Body of pancreas (tissue), 4 donors: ENCODE measurements at regions not wholly inside any gene's neighbourhood (a gene's known extent, or its start where the extent isn't known, plus 50 kb on each side); places are given as distances from the start of the nearest gene placed in this dataset.

Source experiments
- ATAC-seq: fragments of 150-250 bp; one replicate; pipeline ENCODE4 v1.9.1; 2016
- DNase-seq, 4 donors: peaks; one replicate each; pipeline ENCODE4 v3.0.0-alpha.2; 2019
- H3K27ac ChIP-seq, 4 donors: fragments of 200-600 bp; sonication (generic); 1 replicate in 3 of 4; 2 replicates in 1 of 4; pipeline versions ENCODE4 v1.5.1 to v1.6.1; 2016 to 2019; ENCODE audit warnings: mild to moderate bottlenecking in 1 of 4, mixed read lengths in 1 of 4, moderate library complexity in 1 of 4
- H3K27me3 ChIP-seq, 2 donors: fragments of 200-600 bp; sonication (generic); one replicate each; pipeline ENCODE4 v1.6.0; 2016; ENCODE audit warnings: mild to moderate bottlenecking in 1 of 2
- H3K36me3 ChIP-seq, 2 donors: fragments of 200-600 bp; sonication (generic); replicated peaks in 1 of 2; 2 replicates each; pipeline ENCODE4 v1.5.1; 2016; ENCODE audit warnings: low read depth in 2 of 2; ENCODE audit not compliant: insufficient read depth in 1 of 2
- H3K4me1 ChIP-seq: fragments of 200-600 bp; sonication (generic); one replicate; pipeline ENCODE4 v1.6.0; 2016
- H3K4me3 ChIP-seq, 2 donors: fragments of 200-600 bp; sonication (generic); 1 replicate in 1 of 2; 2 replicates in 1 of 2; pipeline ENCODE4 v1.5.1; 2016 to 2019
- H3K9me3 ChIP-seq, 3 donors: fragments of 200-600 bp; sonication (generic); 1 replicate in 2 of 3; 2 replicates in 1 of 3; pipeline ENCODE4 v1.5.1; 2016
- CTCF ChIP-seq, 7 experiments: fragments of 450-650 bp in 4 of 7; fragments of 200-600 bp in 3 of 7; sonication (generic) in 3 of 7; IDR thresholded peaks; one replicate each; pipeline ENCODE4 v1.5.1; 2016 to 2019; ENCODE audit warnings: antibody characterized with exemption in 7 of 7
- POLR2A ChIP-seq, 3 donors: fragments of 450-650 bp; IDR thresholded peaks; one replicate each; pipeline ENCODE4 v1.6.1; 2016; ENCODE audit warnings: antibody characterized with exemption in 3 of 3, mild to moderate bottlenecking in 2 of 3
- whole genome bisulfite sequencing, 2 donors: methylation state at CpG; one replicate each; pipeline ENCODE4 v1.1.5; 2017; 5-methylcytosine and 5-hydroxymethylcytosine counted together
- intact Hi-C: fragments of 100-400 bp; cut with DNase I; formaldehyde crosslinking; loops from one replicate; pipeline ENCODE4 v1.15.1; 2023

- no peak for TF ChIP-seq POLR2A (IDR thresholded peaks at IDR 0.05)
- TF ChIP-seq CTCF (IDR thresholded peaks at IDR 0.05): no peak
- no peaks in the 10 kb centered on the region for H3K36me3 ChIP-seq
- H3K4me1 ChIP-seq: no peaks in the 10 kb centered on the region
- no peak overlapping the region for H3K27ac ChIP-seq
- H3K4me3 ChIP-seq: no peak overlapping the region
- ATAC-seq (no peak), DNase-seq (no peak)
- intact Hi-C loops: no loop called here
- no peaks in the 10 kb centered on the region for H3K9me3 ChIP-seq
- WGBS, 2 donors: 80 to 81% methylated on average over 2 of the region's 2 CpGs
- H3K27me3 ChIP-seq: no peaks in the 10 kb centered on the region
Measured at GRCh38 chr2:39929531-39929930, 150.5 kb upstream of the THUMPD2 start.

GRCh38 chr2:39925312-39925711, 146.3 kb upstream of the THUMPD2 start:
- intact Hi-C loops: no loop called here
- Histone ChIP-seq H3K27me3 (no peaks in the 10 kb centered on the region), H3K9me3 (no peaks in the 10 kb centered on the region), H3K4me3 (no peak overlapping the region), H3K4me1 (no peaks in the 10 kb centered on the region), H3K27ac (no peak overlapping the region), H3K36me3 (no peaks in the 10 kb centered on the region)
- no peak for TF ChIP-seq POLR2A (IDR thresholded peaks at IDR 0.05)
- TF ChIP-seq CTCF (IDR thresholded peaks at IDR 0.05): no peak
- WGBS, 2 donors: 79 to 86% methylated on average over 3 of the region's 3 CpGs
- ATAC-seq (no peak), DNase-seq (no peak)

DNA sequence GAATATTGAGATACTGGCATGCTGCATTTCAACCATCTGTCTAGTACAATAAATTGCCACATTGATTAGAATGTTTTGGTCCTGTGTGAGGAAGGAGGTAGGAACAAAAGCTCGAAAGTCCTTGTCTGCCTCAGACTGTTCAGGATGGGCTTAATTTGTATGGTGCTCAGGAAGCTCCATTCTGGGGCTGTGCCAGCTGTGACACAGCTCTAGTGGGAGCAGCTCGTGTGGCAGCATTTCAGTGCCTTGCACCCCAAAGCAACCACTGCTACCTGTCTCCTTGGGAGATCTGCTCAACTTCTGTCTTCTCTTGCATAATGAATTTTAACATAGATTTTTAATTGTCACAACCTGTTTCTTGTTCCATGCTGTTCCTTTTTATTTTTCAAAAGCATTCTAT, 144.4 kb upstream of the THUMPD2 start:
- TF ChIP-seq CTCF (IDR thresholded peaks at IDR 0.05): no peak
- no peak for TF ChIP-seq POLR2A (IDR thresholded peaks at IDR 0.05)
- Histone ChIP-seq H3K36me3 (no peaks in the 10 kb centered on the region), H3K4me3 (no peak overlapping the region), H3K27me3 (no peaks in the 10 kb centered on the region), H3K27ac (no peak overlapping the region), H3K4me1 (no peaks in the 10 kb centered on the region), H3K9me3 (no peaks in the 10 kb centered on the region)
- 53 to 58% methylated on average over 2 of the region's 2 CpGs for WGBS, 2 donors
- ATAC-seq: no peak
- intact Hi-C loops: no loop called here
- DNase-seq: no peak

DNA sequence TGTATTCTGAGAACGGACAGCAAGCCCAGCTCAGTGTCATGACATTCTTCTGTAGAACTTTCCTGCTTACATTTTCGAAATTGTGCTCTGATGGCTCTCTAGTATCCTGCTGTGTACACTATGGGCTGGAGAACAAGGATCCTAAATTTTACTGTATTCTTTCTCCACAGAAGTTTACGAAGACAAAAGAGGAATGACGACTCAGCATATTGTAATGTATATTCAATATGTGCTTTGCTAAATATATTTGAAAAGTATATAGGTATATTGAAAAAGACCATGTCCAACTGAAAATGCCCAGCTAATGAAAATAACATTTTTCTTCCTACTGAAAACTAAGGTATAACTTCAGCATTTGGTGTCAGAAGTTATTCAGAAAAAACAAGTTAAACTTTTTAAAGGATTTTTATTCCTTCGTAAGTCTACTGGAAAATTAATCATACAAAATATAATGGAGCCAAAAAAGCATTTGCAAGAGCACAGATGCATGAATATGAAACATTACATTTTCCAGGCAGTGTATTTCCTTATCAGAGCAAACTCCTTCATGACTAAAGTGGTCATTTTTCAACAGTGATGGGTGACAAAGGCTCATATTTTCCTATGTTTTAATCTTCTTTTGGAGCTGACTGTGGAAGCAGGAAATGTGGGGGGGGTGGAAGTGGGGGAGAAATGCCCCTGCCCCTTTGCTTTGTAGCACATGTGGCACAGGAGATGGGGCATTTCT, 143.8 kb upstream of the THUMPD2 start:
- intact Hi-C loops: no loop called here
- no peaks in the 10 kb centered on the region for H3K9me3 ChIP-seq

More for the DNA sequence above, 143.8 kb upstream of the THUMPD2 start:
- Histone ChIP-seq H3K4me3 (no peak overlapping the region), H3K27me3 (no peaks in the 10 kb centered on the region), H3K36me3 (no peaks in the 10 kb centered on the region), H3K4me1 (no peaks in the 10 kb centered on the region), H3K27ac (no peak overlapping the region)
- DNase-seq (no peak), ATAC-seq (no peak)
- TF ChIP-seq POLR2A (IDR thresholded peaks at IDR 0.05) (no peak), CTCF (IDR thresholded peaks at IDR 0.05) (no peak)
- WGBS, 2 donors: 64 to 68% methylated on average over 5 of the region's 5 CpGs
